ENCODE measurements at regions not wholly inside any gene's neighbourhood (a gene's known extent, or its start where the extent isn't known, plus 50 kb on each side); places are given as distances from the start of the nearest gene placed in this dataset.

DNA sequence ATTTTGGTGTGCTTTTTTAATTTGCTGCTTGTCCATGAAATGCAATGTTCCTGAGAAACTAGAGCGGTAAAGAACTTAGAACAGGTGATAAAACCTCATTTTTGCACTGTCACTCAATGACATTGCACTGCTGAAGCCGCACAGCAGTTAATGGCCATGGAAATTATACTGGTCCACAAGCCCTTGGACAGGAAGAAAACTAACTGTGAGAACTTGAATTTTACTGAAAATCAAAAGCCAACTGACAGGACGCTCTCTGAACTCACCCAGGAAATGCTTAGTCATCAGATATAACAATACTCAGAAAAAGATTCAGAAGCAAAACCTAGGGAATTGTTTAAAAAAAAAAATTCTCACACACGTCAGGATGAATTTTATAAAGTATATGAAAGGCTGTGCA, 246.4 kb upstream of the SLC7A11 start:
- Histone ChIP-seq H3K9me3 (replicated peaks; ENCODE audit: insufficient read depth, low read length) (no peaks in the 10 kb centered on the region), H3K4me3 (ENCODE audit: low read length) (no peak overlapping the region), H4K20me1 (ENCODE audit: insufficient read depth, low read length) (no peaks in the 10 kb centered on the region), H3K27me3 (replicated peaks; ENCODE audit: insufficient read depth, low read length) (no peaks in the 10 kb centered on the region), H3K9me2 (replicated peaks; ENCODE audit: insufficient read depth, low read length) (no peaks in the 10 kb centered on the region), H3K36me3 (replicated peaks; ENCODE audit: insufficient read depth, low read length) (no peaks in the 10 kb centered on the region), H3K9ac (ENCODE audit: low read length) (no peak overlapping the region), H3K4me1 (ENCODE audit: low read length) (no peaks in the 10 kb centered on the region), H3F3A (ENCODE audit: insufficient read depth, low read length) (no peaks in the 10 kb centered on the region), H3K79me2 (ENCODE audit: low read length) (no peaks in the 10 kb centered on the region), H3K4me2 (ENCODE audit: low read depth, low read length) (no peak overlapping the region), H3K27ac (ENCODE audit: low read length) (no peak overlapping the region), H2AFZ (ENCODE audit: low read length) (no peak overlapping the region)
- no peak for TF ChIP-seq EZH2phosphoT487 (IDR thresholded peaks at IDR 0.05; ENCODE audit: low read length)
- no peak for TF ChIP-seq EZH2 (optimal IDR thresholded peaks at IDR 0.05; ENCODE audit: low read depth, low read length)
- TF ChIP-seq CTCF (IDR thresholded peaks at IDR 0.05; ENCODE audit: low read length) = no peak
- no peak for DNase-seq

GRCh38 chr4:138487670-138488069, 245.5 kb upstream of the SLC7A11 start:
- no peak for DNase-seq
- TF ChIP-seq EZH2phosphoT487 (IDR thresholded peaks at IDR 0.05; ENCODE audit: low read length) (no peak), EZH2 (optimal IDR thresholded peaks at IDR 0.05; ENCODE audit: low read depth, low read length) (no peak), CTCF (IDR thresholded peaks at IDR 0.05; ENCODE audit: low read length) (no peak)
- H3K4me2 ChIP-seq (ENCODE audit: low read depth, low read length) = no peak overlapping the region

GRCh38 chr4:138487230-138487629, 245.1 kb upstream of the SLC7A11 start:
- Histone ChIP-seq H3K27me3 (replicated peaks; ENCODE audit: insufficient read depth, low read length) (no peaks in the 10 kb centered on the region), H3K79me2 (ENCODE audit: low read length) (no peaks in the 10 kb centered on the region), H2AFZ (ENCODE audit: low read length) (no peak overlapping the region), H3K27ac (ENCODE audit: low read length) (no peak overlapping the region), H3K9ac (ENCODE audit: low read length) (no peak overlapping the region), H3K36me3 (replicated peaks; ENCODE audit: insufficient read depth, low read length) (no peaks in the 10 kb centered on the region), H3K9me3 (replicated peaks; ENCODE audit: insufficient read depth, low read length) (no peaks in the 10 kb centered on the region), H3K4me2 (ENCODE audit: low read depth, low read length) (no peak overlapping the region), H3F3A (ENCODE audit: insufficient read depth, low read length) (no peaks in the 10 kb centered on the region), H3K4me3 (ENCODE audit: low read length) (no peak overlapping the region), H3K4me1 (ENCODE audit: low read length) (no peaks in the 10 kb centered on the region), H3K9me2 (replicated peaks; ENCODE audit: insufficient read depth, low read length) (no peaks in the 10 kb centered on the region), H4K20me1 (ENCODE audit: insufficient read depth, low read length) (no peaks in the 10 kb centered on the region)
- DNase-seq = no peak
- TF ChIP-seq EZH2phosphoT487 (IDR thresholded peaks at IDR 0.05; ENCODE audit: low read length) (no peak), EZH2 (optimal IDR thresholded peaks at IDR 0.05; ENCODE audit: low read depth, low read length) (no peak), CTCF (IDR thresholded peaks at IDR 0.05; ENCODE audit: low read length) (no peak)

More at GRCh38 chr4:138487670-138488069, 245.5 kb upstream of the SLC7A11 start:
- no peaks in the 10 kb centered on the region for H3K79me2 ChIP-seq (ENCODE audit: low read length)
- no peaks in the 10 kb centered on the region for H3K9me2 ChIP-seq (replicated peaks; ENCODE audit: insufficient read depth, low read length)
- no peak overlapping the region for H3K4me3 ChIP-seq (ENCODE audit: low read length)
- H3K27ac ChIP-seq (ENCODE audit: low read length) = no peak overlapping the region
- no peaks in the 10 kb centered on the region for H3F3A ChIP-seq (ENCODE audit: insufficient read depth, low read length)
- H4K20me1 ChIP-seq (ENCODE audit: insufficient read depth, low read length) = no peaks in the 10 kb centered on the region
- H3K36me3 ChIP-seq (replicated peaks; ENCODE audit: insufficient read depth, low read length) = no peaks in the 10 kb centered on the region
- H3K27me3 ChIP-seq (replicated peaks; ENCODE audit: insufficient read depth, low read length) = no peaks in the 10 kb centered on the region
- no peaks in the 10 kb centered on the region for H3K4me1 ChIP-seq (ENCODE audit: low read length)
- H3K9ac ChIP-seq (ENCODE audit: low read length) = no peak overlapping the region
- H2AFZ ChIP-seq (ENCODE audit: low read length) = no peak overlapping the region
- H3K9me3 ChIP-seq (replicated peaks; ENCODE audit: insufficient read depth, low read length) = no peaks in the 10 kb centered on the region
